ENCODE measurements at regions not wholly inside any gene's neighbourhood (a gene's known extent, or its start where the extent isn't known, plus 50 kb on each side); places are given as distances from the start of the nearest gene placed in this dataset.

GRCh38 chr11:109109150-109109549 is 312.8 kb upstream of the C11orf87 start:
- FAIRE-seq = no peak

- FAIRE-seq = no peak
These were observed 312.2 kb upstream of the C11orf87 start for GRCh38 chr11:109109571-109110315.

GRCh38 chr11:109112261-109112660 is 309.7 kb upstream of the C11orf87 start:
- no peak for FAIRE-seq

GRCh38 chr11:109112821-109113280 is 309.1 kb upstream of the C11orf87 start:
- no peak for FAIRE-seq

DNA sequence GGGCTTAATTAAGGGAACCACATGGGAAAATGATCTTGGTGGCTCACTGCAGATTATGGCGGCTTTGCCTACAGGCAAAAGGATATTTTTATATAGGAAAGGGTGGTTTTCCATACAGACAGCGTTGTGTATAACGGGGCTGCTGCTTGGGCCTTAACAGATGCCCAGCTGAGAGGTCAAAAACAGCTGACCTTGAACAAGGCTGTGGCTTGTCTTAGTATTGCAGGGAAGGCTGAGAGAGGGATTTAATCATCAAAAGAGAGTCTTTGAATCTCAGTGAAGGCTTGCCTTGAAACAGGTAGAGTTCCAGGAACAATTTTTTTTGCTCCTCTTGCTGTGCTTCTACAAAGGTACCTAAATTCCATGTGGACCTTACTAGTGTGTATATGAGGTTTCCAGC is 301.6 kb upstream of the C11orf87 start:
- FAIRE-seq = no peak

DNA sequence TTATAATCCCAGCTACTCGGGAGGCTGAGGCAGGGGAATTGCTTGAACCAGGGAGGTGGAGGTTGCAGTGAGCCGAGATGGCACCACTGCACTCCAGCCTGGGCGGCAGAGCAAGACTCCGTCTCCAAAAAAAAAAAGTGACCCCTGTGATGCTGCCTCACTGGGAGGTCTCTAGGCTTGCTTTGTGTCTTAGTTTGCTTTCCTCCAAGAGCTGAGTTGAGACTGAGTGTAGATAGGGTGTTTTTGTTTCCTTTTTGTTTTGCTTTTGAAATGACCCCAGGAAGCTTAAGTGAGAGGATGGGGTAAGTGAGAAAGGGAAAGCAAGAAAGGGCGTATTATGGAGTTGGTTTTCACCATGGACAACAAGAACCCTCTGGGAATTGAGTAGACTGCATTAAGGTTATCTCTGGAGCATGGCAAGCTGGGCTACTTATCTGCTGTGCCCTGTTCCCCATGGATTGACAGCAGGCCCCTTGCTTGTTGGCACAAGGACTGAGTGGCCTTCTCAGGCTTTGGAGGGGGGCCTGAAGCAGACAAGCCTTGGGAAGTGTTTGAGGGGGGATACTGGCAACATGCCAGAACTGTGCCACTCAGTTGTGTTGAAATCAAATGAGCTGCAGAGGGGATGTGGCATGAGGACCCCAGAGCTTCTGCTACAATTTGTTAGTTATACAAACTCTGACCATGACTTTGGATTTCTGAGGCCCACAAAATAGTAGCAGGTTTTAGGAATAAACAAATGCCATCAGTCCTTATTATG is 300.6 kb upstream of the C11orf87 start:
- FAIRE-seq = no peak

DNA sequence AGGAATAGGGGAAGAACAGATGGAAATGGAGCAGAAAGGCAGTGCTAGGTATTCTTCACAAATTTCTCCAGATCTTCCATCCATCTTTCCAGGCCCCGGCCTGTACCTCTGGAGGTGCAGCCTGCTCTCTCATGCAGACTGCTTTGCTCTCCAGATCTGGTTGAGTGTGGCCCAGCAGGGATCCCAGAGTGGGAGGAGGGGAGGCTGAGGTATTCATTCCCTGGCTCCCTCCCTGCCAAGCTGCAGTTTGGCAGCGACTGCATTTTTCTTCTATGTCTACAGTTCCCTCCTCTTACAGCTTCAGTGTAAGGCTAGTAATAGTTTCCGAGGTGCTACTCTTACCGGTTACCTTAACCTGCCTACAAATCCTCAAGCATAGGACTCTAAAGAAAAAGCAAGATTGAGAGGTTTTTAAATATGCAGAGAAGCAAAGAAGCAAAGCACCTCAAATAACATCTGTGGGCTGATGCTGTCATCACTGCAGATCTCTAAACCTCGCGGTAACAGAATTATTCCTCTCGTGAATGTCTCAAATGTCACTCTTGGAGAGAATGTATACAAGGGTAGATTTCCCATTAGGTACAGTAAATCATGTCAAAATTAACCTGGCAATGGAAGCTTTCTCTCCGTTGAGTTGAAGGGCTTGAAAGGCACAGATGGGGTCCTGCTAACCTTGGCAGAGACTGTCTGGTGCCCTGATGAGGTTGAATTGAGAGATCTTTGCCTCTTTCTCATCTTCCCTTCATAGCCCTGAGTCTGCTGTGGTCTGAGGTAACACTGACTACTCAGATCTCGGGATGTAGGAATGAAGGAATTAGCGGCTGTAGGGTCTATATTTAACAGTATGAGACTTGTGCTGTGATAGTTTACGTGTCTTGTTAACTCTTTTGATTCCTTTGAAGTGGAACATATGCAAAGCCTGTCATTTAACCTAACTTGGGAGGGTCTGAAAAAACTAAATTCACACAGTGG is 297.9 kb upstream of the C11orf87 start:
- no peak for FAIRE-seq

DNA sequence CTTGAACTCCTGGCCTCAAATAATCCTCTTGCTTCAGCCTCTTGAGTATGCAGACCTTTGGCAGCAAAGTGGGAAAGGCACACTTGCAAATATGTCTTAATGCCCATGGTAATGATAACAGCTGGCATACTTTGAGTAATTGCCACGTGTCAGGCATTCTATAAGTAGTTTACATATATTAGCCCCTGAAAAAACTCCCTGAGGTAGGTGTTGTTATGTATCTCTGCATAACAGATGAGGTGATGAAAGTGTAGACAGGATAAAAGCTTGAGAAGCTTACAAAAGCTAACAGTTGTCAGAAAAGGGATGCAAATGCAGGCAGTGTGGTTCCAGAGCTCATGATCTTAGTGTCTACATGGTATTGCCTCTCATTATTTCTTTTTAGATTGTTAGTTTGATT is 291.1 kb upstream of the C11orf87 start:
- no peak for FAIRE-seq

- no peak for FAIRE-seq
These were observed 289.5 kb upstream of the C11orf87 start for GRCh38 chr11:109132539-109132938.

GRCh38 chr11:109133159-109133558 is 288.8 kb upstream of the C11orf87 start:
- FAIRE-seq = no peak

GRCh38 chr11:109135627-109136026 is 286.4 kb upstream of the C11orf87 start:
- no peak for FAIRE-seq

DNA sequence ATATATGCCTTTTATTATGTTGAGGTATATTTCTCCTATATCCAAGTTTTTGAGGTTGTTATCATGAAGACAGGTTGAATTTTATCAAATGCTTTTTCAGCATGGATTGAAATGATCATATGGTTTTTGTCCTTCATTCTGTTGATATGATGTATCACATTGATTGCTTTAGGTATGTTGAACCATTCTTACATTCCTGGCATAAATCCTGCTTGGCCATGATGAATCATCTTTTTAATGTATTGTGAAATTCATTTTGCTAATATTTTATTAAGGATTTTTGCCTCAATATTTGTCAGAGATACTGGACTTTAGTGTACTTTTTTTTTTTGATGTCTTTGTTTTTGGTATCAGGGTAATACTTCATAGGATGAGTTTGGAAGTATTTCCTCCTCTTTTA is 283.8 kb upstream of the C11orf87 start:
- no peak for FAIRE-seq

GRCh38 chr11:109140426-109140825 is 281.6 kb upstream of the C11orf87 start:
- no peak for FAIRE-seq

GRCh38 chr11:109140857-109141515 is 281.0 kb upstream of the C11orf87 start:
- FAIRE-seq = no peak

DNA sequence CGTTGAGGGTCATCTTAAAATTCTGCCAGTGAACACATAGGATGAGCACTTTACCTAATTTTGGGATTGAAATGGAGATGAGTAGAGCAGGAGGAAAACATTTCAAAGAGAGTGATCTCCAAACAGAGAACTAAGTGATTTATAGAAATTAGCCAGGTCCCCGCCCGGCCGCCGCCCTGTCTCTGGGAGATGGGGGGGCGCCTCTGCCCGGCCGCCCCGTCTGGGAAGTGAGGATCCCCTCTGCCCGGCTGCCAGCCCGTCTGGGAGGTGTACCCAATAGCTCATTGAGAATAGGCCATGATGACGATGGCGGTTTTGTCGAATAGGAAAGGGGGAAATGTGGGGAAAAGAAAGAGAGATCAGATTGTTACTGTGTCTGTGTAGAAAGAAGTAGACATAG is 276.7 kb upstream of the C11orf87 start:
- no peak for FAIRE-seq

DNA sequence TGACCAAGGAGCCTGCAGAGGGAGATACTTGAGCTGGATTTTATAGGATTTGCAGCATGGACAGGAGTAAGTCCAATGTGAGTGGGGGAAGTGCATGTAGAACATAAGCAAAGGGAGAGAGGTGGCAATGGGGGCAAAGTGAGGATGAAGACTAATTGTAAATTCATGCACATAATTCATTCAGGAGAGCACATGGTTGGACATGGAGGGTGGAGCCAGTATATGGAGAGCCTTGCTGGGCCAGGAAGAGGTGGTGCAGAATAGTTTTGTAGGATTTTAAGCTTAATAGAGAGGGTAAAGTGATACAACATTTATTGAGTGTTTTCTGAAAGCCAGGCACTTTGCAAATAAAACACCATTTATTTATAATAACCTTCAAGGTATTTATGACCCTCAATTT is 274.3 kb upstream of the C11orf87 start:
- FAIRE-seq = no peak

GRCh38 chr11:109148669-109149068 is 273.3 kb upstream of the C11orf87 start:
- FAIRE-seq = no peak

GRCh38 chr11:109150581-109150980 is 271.4 kb upstream of the C11orf87 start:
- no peak for FAIRE-seq

DNA sequence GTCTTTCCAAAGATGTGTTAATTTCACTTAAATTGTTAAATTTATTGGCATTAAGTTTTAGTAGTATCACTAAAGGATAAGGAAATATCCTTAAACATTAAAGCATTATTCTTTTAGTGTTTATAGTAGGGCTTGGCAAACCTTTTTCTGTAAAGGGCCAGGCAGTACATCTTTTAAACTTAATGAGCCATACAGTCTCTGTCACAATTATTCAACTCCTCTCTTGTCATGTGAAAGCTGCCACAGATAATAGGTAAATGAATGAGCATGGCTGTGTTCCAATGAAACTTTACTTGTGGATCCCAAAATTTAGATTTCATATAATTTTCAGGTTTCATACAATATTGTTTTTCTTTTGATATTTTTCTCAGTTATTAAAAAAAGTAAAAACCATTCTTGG is 268.2 kb upstream of the C11orf87 start:
- FAIRE-seq = no peak

DNA sequence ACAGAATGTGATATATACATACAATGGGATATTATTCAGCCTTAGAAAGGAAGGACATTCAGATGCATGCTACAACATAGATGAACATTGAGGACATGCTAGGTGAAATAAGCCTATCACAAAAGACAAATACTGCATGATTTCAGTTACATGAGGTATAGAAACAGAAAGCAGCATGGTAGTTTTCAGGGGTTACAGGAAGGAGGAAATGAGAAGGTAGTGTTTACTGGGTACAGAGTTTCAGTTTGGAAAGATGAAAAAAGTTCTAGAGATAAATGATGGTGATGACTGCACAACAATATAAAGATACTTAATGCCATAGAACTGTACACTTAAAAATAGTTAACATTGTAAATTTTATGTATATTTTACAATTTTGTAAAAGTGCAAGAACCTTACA is 266.7 kb upstream of the C11orf87 start:
- no peak for FAIRE-seq

DNA sequence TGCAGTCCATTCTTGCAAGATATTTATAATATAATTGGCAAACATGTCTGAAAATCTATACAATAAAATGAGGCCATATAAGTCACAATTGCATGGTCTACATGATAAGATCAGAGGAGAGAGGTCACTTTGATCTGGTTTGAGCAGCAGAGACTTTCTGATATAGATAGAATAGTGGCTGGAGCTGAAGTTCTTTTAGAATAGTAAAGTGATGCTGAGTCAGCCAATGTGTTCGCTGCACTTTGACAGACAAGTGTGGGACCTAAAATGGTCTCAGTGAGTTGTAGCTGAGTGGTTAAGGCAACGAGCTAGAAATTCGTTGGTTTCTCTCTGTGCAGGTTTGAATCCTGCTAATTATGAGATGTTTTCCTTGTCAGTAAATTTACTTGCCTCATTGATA is 257.0 kb upstream of the C11orf87 start:
- no peak for FAIRE-seq

- no peak for FAIRE-seq
These were observed 255.5 kb upstream of the C11orf87 start for GRCh38 chr11:109166441-109166840.

DNA sequence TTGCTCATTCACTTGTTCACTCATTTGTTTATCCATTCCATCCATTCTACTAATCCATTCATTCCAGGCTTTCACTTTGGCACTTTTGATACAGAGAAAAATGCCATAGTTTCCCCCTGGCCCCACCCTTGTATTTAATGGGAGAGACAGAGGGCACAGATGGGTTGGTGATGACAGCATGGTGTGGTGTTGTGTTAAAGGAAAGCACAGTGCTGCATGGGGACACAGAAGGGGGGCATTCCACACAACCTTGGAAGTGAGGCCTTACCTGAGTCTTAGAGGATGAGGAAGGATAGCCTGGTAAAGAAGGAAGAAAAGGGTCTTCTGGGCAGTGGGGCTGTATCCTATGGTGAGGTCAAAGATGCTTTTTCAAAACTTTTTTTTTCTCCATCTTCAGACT is 248.5 kb upstream of the C11orf87 start:
- no peak for FAIRE-seq

Measured in TTC549 (cell line).